Activated CD4-positive, alpha-beta memory T cell treated with anti-CD3 and anti-CD28 coated beads, Interleukin-2, amount 10 ng/mL, durations not matched to agents 7 days and 5 days (primary cell): ENCODE measurements at regions not wholly inside any gene's neighbourhood (a gene's known extent, or its start where the extent isn't known, plus 50 kb on each side); places are given as distances from the start of the nearest gene placed in this dataset.
"Not testable (repeated sequence)": the region's sequence is repeated elsewhere in the genome, so short reads cannot be mapped to it uniquely, and the experiment has no call there.

Source experiments
- CTCF ChIA-PET: fragments of 350-600 bp; sonication (Branson Sonifier 250); formaldehyde crosslinking; loops from one replicate; lab custom pipeline; 2021; ENCODE audit warnings: antibody characterized with exemption, inconsistent platforms; lab: Charles Lee
- POLR2A ChIA-PET: fragments of 350-600 bp; sonication (Branson Sonifier 250); formaldehyde crosslinking; loops from one replicate; lab custom pipeline; 2021; ENCODE audit warnings: antibody characterized with exemption; lab: Charles Lee
- DNase-seq: peaks from one replicate; pipeline ENCODE4 v3.0.0-alpha.2; 2020
- H3K27ac Mint-ChIP-seq: one replicate; pipeline ENCODE4 v1.8.0; 2021; ENCODE audit warnings: mild to moderate bottlenecking, mixed read lengths
- H3K27me3 Mint-ChIP-seq: one replicate; pipeline ENCODE4 v1.8.0; 2021; ENCODE audit warnings: mixed read lengths
- H3K36me3 Mint-ChIP-seq: one replicate; pipeline ENCODE4 v1.8.0; 2021; ENCODE audit warnings: low read depth, mixed read lengths
- H3K4me1 Mint-ChIP-seq: one replicate; pipeline ENCODE4 v1.8.0; 2021; ENCODE audit warnings: mixed read lengths
- H3K4me3 Mint-ChIP-seq: one replicate; pipeline ENCODE4 v1.8.0; 2021; ENCODE audit warnings: mild to moderate bottlenecking, mixed read lengths
- H3K9me3 Mint-ChIP-seq: one replicate; pipeline ENCODE4 v1.8.0; 2021; ENCODE audit warnings: mixed read lengths

DNA sequence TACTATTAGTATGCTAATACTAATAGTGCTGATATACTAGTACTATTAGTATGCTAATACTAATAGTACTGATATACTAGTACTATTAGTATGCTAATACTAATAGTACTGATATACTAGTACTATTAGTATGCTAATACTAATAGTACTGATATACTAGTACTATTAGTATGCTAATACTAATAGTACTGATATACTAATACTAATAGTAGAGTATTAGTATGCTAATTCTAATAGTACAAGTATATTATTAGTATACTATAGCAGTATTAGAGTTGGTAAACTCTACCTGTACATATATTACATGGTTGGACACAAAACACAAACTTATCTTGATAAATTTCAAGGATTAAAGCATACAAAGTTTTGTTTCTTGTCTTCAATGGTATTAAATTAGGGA is 722.9 kb downstream of the TRHDE start:
- POLR2A ChIA-PET, H3K36me3 Mint-ChIP-seq, H3K4me3 Mint-ChIP-seq, DNase-seq, H3K9me3 Mint-ChIP-seq, H3K4me1 Mint-ChIP-seq, H3K27ac Mint-ChIP-seq, CTCF ChIA-PET, H3K27me3 Mint-ChIP-seq: not testable (repeated sequence)

DNA sequence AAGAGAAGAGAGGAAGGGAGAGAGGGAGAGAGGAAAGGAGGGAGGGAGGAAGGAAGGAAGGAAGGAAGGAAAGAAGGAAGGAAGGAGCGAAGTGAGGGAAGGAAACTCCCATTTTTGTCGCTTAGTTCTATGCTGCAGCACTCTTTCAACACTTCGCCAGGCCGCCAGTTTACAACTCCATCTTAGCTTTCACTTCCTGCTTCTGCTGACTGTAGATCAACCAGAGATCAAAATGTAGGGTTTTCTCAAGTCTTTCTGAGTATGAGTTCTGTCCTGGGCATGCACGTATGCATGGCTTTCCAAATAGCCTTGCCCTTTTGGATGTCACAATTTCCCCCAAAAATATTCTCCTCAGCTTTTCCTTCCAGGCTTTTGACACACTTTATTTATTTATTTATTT is 723.4 kb downstream of the TRHDE start:
- POLR2A ChIA-PET: no interaction called here
- DNase-seq: no peak
- Mint-ChIP-seq H3K27me3 (no peaks in the 10 kb centered on the region), H3K9me3 (no peaks in the 10 kb centered on the region), H3K36me3 (no peaks in the 10 kb centered on the region), H3K4me3 (no peak overlapping the region), H3K27ac (no peak overlapping the region), H3K4me1 (no peaks in the 10 kb centered on the region)
- CTCF ChIA-PET: no interaction called here

DNA sequence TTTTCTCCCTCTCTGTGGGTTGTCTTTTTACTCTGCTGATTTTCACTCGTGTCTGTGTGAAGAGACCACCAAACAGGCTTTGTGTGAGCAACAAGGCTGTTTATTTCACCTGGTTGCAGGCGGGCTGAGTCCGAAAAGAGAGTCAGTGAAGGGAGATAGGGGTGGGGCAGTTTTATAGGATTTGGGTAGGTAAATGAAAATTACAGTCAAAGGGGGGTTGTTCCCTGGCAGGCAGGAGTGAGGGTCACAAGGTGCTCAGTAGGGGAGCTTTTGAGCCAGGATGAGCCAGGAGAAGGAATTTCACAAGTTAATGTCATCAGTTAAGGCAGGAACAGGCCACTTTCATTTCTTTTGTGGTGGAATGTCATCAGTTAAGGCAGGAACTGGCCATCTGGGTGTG is 729.6 kb downstream of the TRHDE start:
- DNase-seq, POLR2A ChIA-PET, CTCF ChIA-PET, H3K27ac Mint-ChIP-seq, H3K4me3 Mint-ChIP-seq, H3K4me1 Mint-ChIP-seq, H3K36me3 Mint-ChIP-seq, H3K27me3 Mint-ChIP-seq, H3K9me3 Mint-ChIP-seq: not testable (repeated sequence)

DNA sequence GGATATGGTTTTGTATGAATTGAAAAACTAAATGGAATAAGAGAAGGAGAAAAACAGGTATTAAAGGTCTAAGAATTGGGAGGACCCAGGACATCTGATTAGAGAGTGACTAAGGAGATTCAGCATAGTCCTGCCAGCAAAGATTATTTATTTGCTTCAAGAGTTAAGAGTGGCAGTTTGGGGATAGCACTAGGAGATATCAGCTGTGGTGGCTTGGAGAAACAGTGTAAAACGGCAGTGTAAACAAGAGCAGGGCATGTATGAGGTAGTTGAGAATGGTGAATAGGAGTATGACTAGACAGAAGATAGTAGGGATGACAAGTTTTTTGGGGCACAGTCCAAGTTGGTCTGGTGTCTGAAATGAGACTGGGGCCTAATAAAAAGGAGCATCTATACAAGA is 730.3 kb downstream of the TRHDE start:
- DNase-seq, POLR2A ChIA-PET, H3K4me1 Mint-ChIP-seq, CTCF ChIA-PET, H3K36me3 Mint-ChIP-seq, H3K27ac Mint-ChIP-seq, H3K9me3 Mint-ChIP-seq, H3K27me3 Mint-ChIP-seq, H3K4me3 Mint-ChIP-seq: not testable (repeated sequence)

DNA sequence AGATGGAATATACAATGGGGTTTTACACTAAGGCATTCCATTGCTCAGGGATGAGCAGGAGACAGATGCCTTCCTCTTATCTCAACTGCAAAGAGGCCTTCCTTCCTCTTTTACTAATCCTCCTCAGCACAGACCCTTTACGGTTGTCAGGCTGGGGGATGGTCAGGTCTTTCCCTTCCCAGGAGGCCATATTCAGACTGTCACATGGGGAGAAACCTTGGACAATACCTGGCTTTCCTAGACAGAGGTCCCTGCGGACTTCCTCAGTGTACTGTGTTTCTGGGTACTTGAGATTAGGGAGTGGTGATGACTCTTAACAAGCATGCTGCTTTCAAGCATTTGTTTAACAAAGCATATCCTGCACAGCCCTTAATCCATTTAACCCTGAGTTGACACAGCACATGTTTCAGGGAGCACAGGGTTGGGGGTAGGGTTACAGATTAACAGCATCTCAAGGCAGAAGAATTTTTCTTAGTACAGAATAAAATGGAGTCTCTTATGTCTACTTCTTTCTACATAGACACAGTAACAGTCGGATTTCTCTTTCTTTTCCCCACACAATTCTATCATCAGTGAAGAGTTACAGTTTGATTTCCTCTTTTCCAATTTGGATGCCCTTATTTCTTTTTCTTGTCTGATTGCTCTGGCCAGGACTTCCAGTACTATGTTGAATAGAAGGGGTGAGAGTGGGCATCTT is 737.1 kb downstream of the TRHDE start:
- H3K9me3 Mint-ChIP-seq, CTCF ChIA-PET, H3K36me3 Mint-ChIP-seq, H3K27me3 Mint-ChIP-seq, H3K4me1 Mint-ChIP-seq, DNase-seq, H3K27ac Mint-ChIP-seq, H3K4me3 Mint-ChIP-seq, POLR2A ChIA-PET: not testable (repeated sequence)

DNA sequence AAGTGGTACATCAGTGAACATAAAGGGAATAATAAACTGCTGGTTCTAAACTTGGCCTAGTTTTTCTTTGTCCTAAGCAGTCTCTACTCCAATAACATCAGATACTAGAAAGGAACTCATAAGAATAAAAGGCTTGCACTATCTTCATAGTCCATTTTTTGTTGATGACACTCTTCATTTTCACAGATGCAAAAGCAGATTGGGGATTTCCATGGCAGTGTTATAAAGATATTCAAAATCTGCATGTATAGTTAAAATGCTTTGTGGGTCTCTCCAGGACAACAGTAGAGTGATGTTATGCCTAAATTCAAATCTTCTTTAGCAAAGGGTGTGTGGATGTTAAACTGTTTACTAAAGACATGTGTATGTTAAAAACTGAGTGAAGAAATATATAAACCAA is 745.8 kb downstream of the TRHDE start:
- H3K36me3 Mint-ChIP-seq: no peaks in the 10 kb centered on the region
- no peaks in the 10 kb centered on the region for H3K27me3 Mint-ChIP-seq
- no peak for DNase-seq
- no peak overlapping the region for H3K4me3 Mint-ChIP-seq
- CTCF ChIA-PET: no interaction called here
- H3K4me1 Mint-ChIP-seq: no peaks in the 10 kb centered on the region
- no peak overlapping the region for H3K27ac Mint-ChIP-seq
- POLR2A ChIA-PET: no interaction called here
- peaks cover 9% of the 10 kb centered on the region for H3K9me3 Mint-ChIP-seq

DNA sequence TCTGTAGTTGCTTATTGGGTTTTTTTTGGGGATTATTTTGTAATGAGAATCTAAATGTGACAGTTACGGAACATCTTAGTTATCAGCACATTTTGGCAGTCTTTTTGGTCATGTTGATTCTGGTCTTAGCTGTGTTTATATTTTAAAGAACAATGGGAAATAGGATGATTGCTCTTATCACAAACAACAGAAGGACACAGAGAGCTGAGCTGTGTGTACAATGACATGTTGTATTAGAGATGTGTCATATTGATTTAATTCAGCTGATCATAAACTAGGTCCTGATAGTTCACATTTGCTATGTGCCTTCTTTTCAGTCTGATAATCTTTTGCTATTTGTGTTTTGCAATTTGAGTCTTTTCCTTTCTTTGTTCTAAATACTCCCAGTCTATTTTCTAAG is 781.7 kb downstream of the TRHDE start:
- Mint-ChIP-seq H3K27me3 (no peaks in the 10 kb centered on the region), H3K36me3 (no peaks in the 10 kb centered on the region), H3K9me3 (peaks cover 8% of the 10 kb centered on the region), H3K4me3 (no peak overlapping the region), H3K27ac (no peak overlapping the region), H3K4me1 (no peaks in the 10 kb centered on the region)
- ChIA-PET CTCF (no interaction called here), POLR2A (no interaction called here)
- no peak for DNase-seq

DNA sequence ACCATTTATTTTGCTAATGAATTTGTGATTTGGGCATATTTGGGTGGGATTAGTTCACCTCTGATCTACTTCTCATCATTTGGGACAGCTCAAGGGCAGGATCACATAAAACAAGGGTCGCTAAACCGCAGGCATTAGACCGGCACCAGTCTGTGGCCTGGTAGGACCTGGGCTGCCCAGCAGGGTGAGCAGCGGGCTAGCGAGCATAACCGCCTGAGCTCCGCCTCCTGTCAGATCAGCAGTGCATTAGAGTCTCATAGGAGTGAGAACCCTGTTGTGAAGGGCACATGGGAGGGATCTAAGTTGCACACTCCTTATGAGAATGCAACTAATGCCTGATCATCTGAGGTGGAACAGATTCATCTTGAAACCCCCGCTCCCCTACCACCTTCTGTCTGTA is 785.3 kb downstream of the TRHDE start:
- no peak for DNase-seq
- ChIA-PET CTCF (no interaction called here), POLR2A (no interaction called here)
- Mint-ChIP-seq H3K9me3 (peaks cover 11% of the 10 kb centered on the region), H3K36me3 (no peaks in the 10 kb centered on the region), H3K27me3 (no peaks in the 10 kb centered on the region), H3K4me3 (no peak overlapping the region), H3K4me1 (no peaks in the 10 kb centered on the region), H3K27ac (no peak overlapping the region)

DNA sequence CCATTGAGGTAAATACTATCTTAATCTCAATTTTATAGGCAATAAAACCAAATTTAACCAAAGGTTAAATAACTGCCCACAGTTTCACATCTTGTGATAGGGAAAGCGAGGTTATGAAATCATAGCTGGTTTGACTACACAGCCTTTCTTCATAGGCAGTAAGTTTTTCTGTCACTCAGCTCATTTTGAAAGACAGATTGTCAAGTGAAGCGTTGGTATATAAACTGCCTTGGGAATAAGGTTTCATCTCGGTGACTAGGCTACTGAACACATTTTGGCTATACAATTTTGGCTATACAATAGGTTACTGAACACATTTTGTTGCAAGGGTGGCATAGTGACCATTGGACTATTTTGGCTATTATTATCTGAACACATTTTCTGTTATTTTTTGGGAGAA is 793.7 kb downstream of the TRHDE start:
- no peak for DNase-seq
- Mint-ChIP-seq H3K9me3 (peaks cover 5% of the 10 kb centered on the region), H3K36me3 (no peaks in the 10 kb centered on the region), H3K27me3 (no peaks in the 10 kb centered on the region), H3K4me1 (no peaks in the 10 kb centered on the region), H3K4me3 (no peak overlapping the region), H3K27ac (no peak overlapping the region)
- POLR2A ChIA-PET: no interaction called here
- CTCF ChIA-PET: no interaction called here

DNA sequence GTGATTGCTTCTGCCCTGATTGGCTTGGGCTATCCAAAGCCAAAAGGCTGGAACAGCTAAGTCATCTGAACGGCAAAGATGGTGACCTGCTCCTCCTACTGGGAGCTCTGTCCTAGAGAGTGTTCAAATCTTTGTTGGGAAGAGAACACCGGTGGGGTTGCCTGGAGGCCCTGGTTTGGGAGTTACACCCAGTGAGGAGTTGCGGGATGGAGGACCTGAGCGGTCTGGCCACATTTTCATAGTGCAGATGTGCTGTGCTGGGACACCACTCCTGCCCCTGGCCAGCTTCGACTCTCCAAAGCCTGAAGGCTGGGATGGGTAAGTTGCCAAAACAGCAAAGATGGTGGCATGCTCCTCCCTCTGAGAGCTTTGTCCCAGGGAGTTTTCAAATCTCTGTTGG is 795.4 kb downstream of the TRHDE start:
- ChIA-PET CTCF (no interaction called here), POLR2A (no interaction called here)
- no peaks in the 10 kb centered on the region for H3K36me3 Mint-ChIP-seq
- DNase-seq: no peak
- no peaks in the 10 kb centered on the region for H3K4me1 Mint-ChIP-seq
- no peaks in the 10 kb centered on the region for H3K27me3 Mint-ChIP-seq
- H3K27ac Mint-ChIP-seq: no peak overlapping the region
- peaks cover 9% of the 10 kb centered on the region for H3K9me3 Mint-ChIP-seq
- no peak overlapping the region for H3K4me3 Mint-ChIP-seq

DNA sequence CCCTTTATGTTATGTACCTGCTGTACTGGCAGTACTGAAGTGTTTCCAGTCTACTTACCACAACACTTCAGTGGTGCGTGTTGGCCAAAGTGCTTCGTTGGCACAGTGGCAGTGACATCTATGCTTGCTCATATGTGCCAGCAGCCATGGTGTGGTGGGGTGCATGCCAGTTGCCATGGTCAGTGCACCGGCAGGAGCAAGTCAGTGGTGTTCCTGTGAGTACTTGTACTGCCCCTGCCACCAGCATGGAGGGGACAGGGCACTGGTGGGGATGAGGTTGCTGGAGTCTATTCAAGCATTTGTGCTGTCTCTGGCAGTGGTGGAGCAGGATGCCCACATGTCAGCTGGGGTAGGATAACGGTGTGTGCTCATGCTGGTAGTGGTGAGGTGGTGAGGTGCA is 800.0 kb downstream of the TRHDE start:
- POLR2A ChIA-PET: no interaction called here
- Mint-ChIP-seq H3K27ac (no peak overlapping the region), H3K36me3 (no peaks in the 10 kb centered on the region), H3K4me3 (no peak overlapping the region), H3K4me1 (no peaks in the 10 kb centered on the region), H3K27me3 (no peaks in the 10 kb centered on the region), H3K9me3 (peaks cover 10% of the 10 kb centered on the region)
- no peak for DNase-seq
- CTCF ChIA-PET: no interaction called here

DNA sequence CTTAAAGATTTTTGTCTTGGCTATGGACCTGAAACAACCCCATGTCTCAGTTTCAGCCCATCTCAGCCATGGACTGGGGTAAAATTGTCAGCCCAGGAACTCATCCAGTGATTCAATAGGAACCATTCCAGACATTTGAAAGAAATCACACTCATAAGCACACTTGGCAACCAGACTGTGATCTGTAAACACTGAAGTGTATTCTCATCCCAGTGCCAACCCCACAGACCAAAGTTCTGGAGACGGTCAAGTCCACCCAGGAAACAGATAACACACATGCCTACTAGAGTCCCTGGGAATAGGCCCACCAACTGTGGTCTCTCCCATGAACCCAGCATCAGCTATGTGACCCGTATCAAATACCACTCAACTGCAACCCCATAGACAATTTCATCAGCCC is 804.6 kb downstream of the TRHDE start:
- ChIA-PET CTCF (no interaction called here), POLR2A (no interaction called here)
- Mint-ChIP-seq H3K27ac (no peak overlapping the region), H3K27me3 (no peaks in the 10 kb centered on the region), H3K36me3 (no peaks in the 10 kb centered on the region), H3K4me1 (no peaks in the 10 kb centered on the region), H3K9me3 (peaks cover 6% of the 10 kb centered on the region), H3K4me3 (no peak overlapping the region)
- no peak for DNase-seq

DNA sequence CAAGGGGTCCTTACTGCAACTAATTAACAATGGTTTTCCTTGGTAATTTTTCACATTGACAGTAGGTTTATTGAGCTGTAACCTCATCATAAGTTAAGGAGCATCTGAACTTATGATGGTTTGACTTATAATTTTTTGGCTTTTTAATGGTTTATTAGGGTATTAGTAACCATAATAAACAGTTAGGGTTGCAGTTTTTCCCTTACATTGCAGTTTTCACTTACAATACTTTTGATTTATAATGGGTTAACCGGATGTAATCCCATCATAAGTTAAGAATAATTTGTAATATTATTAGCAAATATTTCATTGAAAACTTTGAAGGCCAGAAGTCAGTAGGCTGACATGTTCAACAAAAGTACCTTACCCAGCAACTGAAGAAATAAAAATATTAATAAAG is 811.6 kb downstream of the TRHDE start:
- Mint-ChIP-seq H3K4me1 (no peaks in the 10 kb centered on the region), H3K36me3 (no peaks in the 10 kb centered on the region), H3K27me3 (no peaks in the 10 kb centered on the region), H3K4me3 (no peak overlapping the region), H3K9me3 (peaks cover 6% of the 10 kb centered on the region), H3K27ac (no peak overlapping the region)
- DNase-seq: no peak
- POLR2A ChIA-PET: no interaction called here
- CTCF ChIA-PET: no interaction called here

DNA sequence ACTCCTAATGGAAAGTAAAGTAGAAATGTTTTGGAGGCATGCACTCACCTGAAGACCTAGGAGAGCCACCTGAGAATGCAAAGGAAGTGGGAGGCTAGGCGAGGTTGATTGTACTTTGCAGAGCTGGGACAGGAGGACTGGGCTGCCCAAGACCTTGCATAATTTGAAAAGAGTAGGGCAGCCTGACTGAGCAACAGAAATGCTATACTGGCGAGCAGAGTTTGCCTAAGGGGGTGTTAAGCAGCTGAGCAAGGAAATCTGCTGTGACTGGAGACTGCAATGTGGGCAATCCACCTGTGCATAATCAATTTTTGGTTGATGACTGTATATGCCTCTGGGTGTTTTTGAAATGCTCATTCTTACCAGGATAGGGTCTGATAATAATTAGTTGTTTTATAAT is 834.1 kb downstream of the TRHDE start:
- H3K9me3 Mint-ChIP-seq: peaks cover 8% of the 10 kb centered on the region
- no peak overlapping the region for H3K4me3 Mint-ChIP-seq
- H3K36me3 Mint-ChIP-seq: no peaks in the 10 kb centered on the region
- H3K4me1 Mint-ChIP-seq: no peaks in the 10 kb centered on the region
- no peaks in the 10 kb centered on the region for H3K27me3 Mint-ChIP-seq
- POLR2A ChIA-PET: no interaction called here
- no peak for DNase-seq
- CTCF ChIA-PET: no interaction called here
- no peak overlapping the region for H3K27ac Mint-ChIP-seq
